ENCODE measurements at regions not wholly inside any gene's neighbourhood (a gene's known extent, or its start where the extent isn't known, plus 50 kb on each side); places are given as distances from the start of the nearest gene placed in this dataset.

- no peaks in the 10 kb centered on the region for H3K9me2 ChIP-seq (replicated peaks; ENCODE audit: control insufficient read depth, low read length)
- no peaks in the 10 kb centered on the region for H3K4me1 ChIP-seq (ENCODE audit: control insufficient read depth, low read length)
- no peaks in the 10 kb centered on the region for H3K79me2 ChIP-seq (ENCODE audit: control insufficient read depth, low read length)
- H3K9me3 ChIP-seq (ENCODE audit: control insufficient read depth, insufficient read depth, low read length), result no peaks in the 10 kb centered on the region
- no peak overlapping the region for H3K4me3 ChIP-seq (ENCODE audit: low read length)
- no peaks in the 10 kb centered on the region for H3K27me3 ChIP-seq (ENCODE audit: control insufficient read depth, low read length)
- H4K20me1 ChIP-seq (ENCODE audit: control insufficient read depth, insufficient read depth, low read depth, low read length), result no peaks in the 10 kb centered on the region
- H3K4me2 ChIP-seq (ENCODE audit: low read length), result no peak overlapping the region
- no peaks in the 10 kb centered on the region for H3K36me3 ChIP-seq (ENCODE audit: control insufficient read depth, low read length)
- H3F3A ChIP-seq (ENCODE audit: control insufficient read depth, insufficient read depth), result no peaks in the 10 kb centered on the region
- TF ChIP-seq EZH2phosphoT487 (IDR thresholded peaks at IDR 0.05; ENCODE audit: borderline replicate concordance, low read length) (no peak), CTCF (IDR thresholded peaks at IDR 0.05; ENCODE audit: low read depth, low read length, poor library complexity, severe bottlenecking) (no peak)
- H3K27ac ChIP-seq (ENCODE audit: low read depth, low read length), result no peak overlapping the region
These were observed 465.1 kb upstream of the CHAC2 start for GRCh38 chr2:53302455-53302854.

- no peaks in the 10 kb centered on the region for H3K27me3 ChIP-seq (ENCODE audit: control insufficient read depth, low read length)
- H3K9me2 ChIP-seq (replicated peaks; ENCODE audit: control insufficient read depth, low read length), result no peaks in the 10 kb centered on the region
- no peaks in the 10 kb centered on the region for H3F3A ChIP-seq (ENCODE audit: control insufficient read depth, insufficient read depth)
- H3K9me3 ChIP-seq (ENCODE audit: control insufficient read depth, insufficient read depth, low read length), result no peaks in the 10 kb centered on the region
- H3K36me3 ChIP-seq (ENCODE audit: control insufficient read depth, low read length), result no peaks in the 10 kb centered on the region
- H3K4me3 ChIP-seq (ENCODE audit: low read length), result no peak overlapping the region
- H3K27ac ChIP-seq (ENCODE audit: low read depth, low read length), result no peak overlapping the region
- H3K4me1 ChIP-seq (ENCODE audit: control insufficient read depth, low read length), result no peaks in the 10 kb centered on the region
- TF ChIP-seq CTCF (IDR thresholded peaks at IDR 0.05; ENCODE audit: low read depth, low read length, poor library complexity, severe bottlenecking), result no peak
- TF ChIP-seq EZH2phosphoT487 (IDR thresholded peaks at IDR 0.05; ENCODE audit: borderline replicate concordance, low read length), result no peak
- no peaks in the 10 kb centered on the region for H3K79me2 ChIP-seq (ENCODE audit: control insufficient read depth, low read length)
- no peaks in the 10 kb centered on the region for H4K20me1 ChIP-seq (ENCODE audit: control insufficient read depth, insufficient read depth, low read depth, low read length)
- no peak overlapping the region for H3K4me2 ChIP-seq (ENCODE audit: low read length)
These were observed 478.1 kb upstream of the CHAC2 start for GRCh38 chr2:53289309-53290006.

GRCh38 chr2:53286345-53286744 is 481.3 kb upstream of the CHAC2 start:
- no peaks in the 10 kb centered on the region for H3K79me2 ChIP-seq (ENCODE audit: control insufficient read depth, low read length)
- H4K20me1 ChIP-seq (ENCODE audit: control insufficient read depth, insufficient read depth, low read depth, low read length), result no peaks in the 10 kb centered on the region
- H3K36me3 ChIP-seq (ENCODE audit: control insufficient read depth, low read length), result no peaks in the 10 kb centered on the region
- H3K9me2 ChIP-seq (replicated peaks; ENCODE audit: control insufficient read depth, low read length), result no peaks in the 10 kb centered on the region
- no peaks in the 10 kb centered on the region for H3F3A ChIP-seq (ENCODE audit: control insufficient read depth, insufficient read depth)
- no peak for TF ChIP-seq CTCF (IDR thresholded peaks at IDR 0.05; ENCODE audit: low read depth, low read length, poor library complexity, severe bottlenecking)
- no peak for TF ChIP-seq EZH2phosphoT487 (IDR thresholded peaks at IDR 0.05; ENCODE audit: borderline replicate concordance, low read length)
- no peaks in the 10 kb centered on the region for H3K4me1 ChIP-seq (ENCODE audit: control insufficient read depth, low read length)
- no peak overlapping the region for H3K4me3 ChIP-seq (ENCODE audit: low read length)
- H3K9me3 ChIP-seq (ENCODE audit: control insufficient read depth, insufficient read depth, low read length), result no peaks in the 10 kb centered on the region
- no peak overlapping the region for H3K27ac ChIP-seq (ENCODE audit: low read depth, low read length)
- no peak overlapping the region for H3K4me2 ChIP-seq (ENCODE audit: low read length)
- no peaks in the 10 kb centered on the region for H3K27me3 ChIP-seq (ENCODE audit: control insufficient read depth, low read length)

All from DOHH2 (cell line).